ENCODE measurements at regions not wholly inside any gene's neighbourhood (a gene's known extent, or its start where the extent isn't known, plus 50 kb on each side); places are given as distances from the start of the nearest gene placed in this dataset.

GRCh38 chr2:123648016-123648415, 377.1 kb upstream of the CNTNAP5 start:
- Histone ChIP-seq H3K4me3 (ENCODE audit: low read length) (no peak overlapping the region), H3K9me2 (replicated peaks; ENCODE audit: insufficient read depth, low read length) (no peaks in the 10 kb centered on the region), H3K27ac (ENCODE audit: low read length) (no peak overlapping the region), H3K27me3 (replicated peaks; ENCODE audit: insufficient read depth, low read length) (no peaks in the 10 kb centered on the region), H2AFZ (ENCODE audit: low read length) (no peak overlapping the region), H3F3A (ENCODE audit: insufficient read depth, low read length) (no peaks in the 10 kb centered on the region), H3K4me2 (ENCODE audit: low read depth, low read length) (no peak overlapping the region), H3K9ac (ENCODE audit: low read length) (no peak overlapping the region), H3K79me2 (ENCODE audit: low read length) (no peaks in the 10 kb centered on the region), H3K36me3 (replicated peaks; ENCODE audit: insufficient read depth, low read length) (no peaks in the 10 kb centered on the region), H3K4me1 (ENCODE audit: low read length) (no peaks in the 10 kb centered on the region), H4K20me1 (ENCODE audit: insufficient read depth, low read length) (no peaks in the 10 kb centered on the region), H3K9me3 (replicated peaks; ENCODE audit: insufficient read depth, low read length) (no peaks in the 10 kb centered on the region)
- no peak for TF ChIP-seq EZH2phosphoT487 (IDR thresholded peaks at IDR 0.05; ENCODE audit: low read length)
- TF ChIP-seq EZH2 (optimal IDR thresholded peaks at IDR 0.05; ENCODE audit: low read depth, low read length) = no peak
- TF ChIP-seq CTCF (IDR thresholded peaks at IDR 0.05; ENCODE audit: low read length) = no peak
- no peak for DNase-seq

GRCh38 chr2:123648956-123649355, 376.1 kb upstream of the CNTNAP5 start:
- Histone ChIP-seq H3K79me2 (ENCODE audit: low read length) (no peaks in the 10 kb centered on the region), H3K36me3 (replicated peaks; ENCODE audit: insufficient read depth, low read length) (no peaks in the 10 kb centered on the region), H4K20me1 (ENCODE audit: insufficient read depth, low read length) (no peaks in the 10 kb centered on the region), H3K27ac (ENCODE audit: low read length) (no peak overlapping the region), H3K4me3 (ENCODE audit: low read length) (no peak overlapping the region), H3K9me2 (replicated peaks; ENCODE audit: insufficient read depth, low read length) (no peaks in the 10 kb centered on the region), H3K9ac (ENCODE audit: low read length) (no peak overlapping the region), H3F3A (ENCODE audit: insufficient read depth, low read length) (no peaks in the 10 kb centered on the region), H3K27me3 (replicated peaks; ENCODE audit: insufficient read depth, low read length) (no peaks in the 10 kb centered on the region), H3K4me2 (ENCODE audit: low read depth, low read length) (no peak overlapping the region), H3K4me1 (ENCODE audit: low read length) (no peaks in the 10 kb centered on the region), H2AFZ (ENCODE audit: low read length) (no peak overlapping the region), H3K9me3 (replicated peaks; ENCODE audit: insufficient read depth, low read length) (no peaks in the 10 kb centered on the region)
- DNase-seq = no peak
- TF ChIP-seq EZH2 (optimal IDR thresholded peaks at IDR 0.05; ENCODE audit: low read depth, low read length) = no peak
- no peak for TF ChIP-seq CTCF (IDR thresholded peaks at IDR 0.05; ENCODE audit: low read length)
- no peak for TF ChIP-seq EZH2phosphoT487 (IDR thresholded peaks at IDR 0.05; ENCODE audit: low read length)

GRCh38 chr2:123651151-123651550, 373.9 kb upstream of the CNTNAP5 start:
- H3K4me2 ChIP-seq (ENCODE audit: low read depth, low read length) = no peak overlapping the region
- H2AFZ ChIP-seq (ENCODE audit: low read length) = no peak overlapping the region
- H3K9me2 ChIP-seq (replicated peaks; ENCODE audit: insufficient read depth, low read length) = no peaks in the 10 kb centered on the region
- no peak for TF ChIP-seq EZH2 (optimal IDR thresholded peaks at IDR 0.05; ENCODE audit: low read depth, low read length)
- TF ChIP-seq EZH2phosphoT487 (IDR thresholded peaks at IDR 0.05; ENCODE audit: low read length) = no peak
- no peak for TF ChIP-seq CTCF (IDR thresholded peaks at IDR 0.05; ENCODE audit: low read length)
- H3K79me2 ChIP-seq (ENCODE audit: low read length) = no peaks in the 10 kb centered on the region
- no peaks in the 10 kb centered on the region for H3K36me3 ChIP-seq (replicated peaks; ENCODE audit: insufficient read depth, low read length)
- no peaks in the 10 kb centered on the region for H3F3A ChIP-seq (ENCODE audit: insufficient read depth, low read length)
- no peaks in the 10 kb centered on the region for H4K20me1 ChIP-seq (ENCODE audit: insufficient read depth, low read length)
- no peak for DNase-seq
- H3K27ac ChIP-seq (ENCODE audit: low read length) = no peak overlapping the region
- H3K4me1 ChIP-seq (ENCODE audit: low read length) = no peaks in the 10 kb centered on the region
- no peak overlapping the region for H3K4me3 ChIP-seq (ENCODE audit: low read length)
- H3K27me3 ChIP-seq (replicated peaks; ENCODE audit: insufficient read depth, low read length) = no peaks in the 10 kb centered on the region
- H3K9me3 ChIP-seq (replicated peaks; ENCODE audit: insufficient read depth, low read length) = no peaks in the 10 kb centered on the region
- H3K9ac ChIP-seq (ENCODE audit: low read length) = no peak overlapping the region
